ENCODE measurements at regions not wholly inside any gene's neighbourhood (a gene's known extent, or its start where the extent isn't known, plus 50 kb on each side); places are given as distances from the start of the nearest gene placed in this dataset.

DNA sequence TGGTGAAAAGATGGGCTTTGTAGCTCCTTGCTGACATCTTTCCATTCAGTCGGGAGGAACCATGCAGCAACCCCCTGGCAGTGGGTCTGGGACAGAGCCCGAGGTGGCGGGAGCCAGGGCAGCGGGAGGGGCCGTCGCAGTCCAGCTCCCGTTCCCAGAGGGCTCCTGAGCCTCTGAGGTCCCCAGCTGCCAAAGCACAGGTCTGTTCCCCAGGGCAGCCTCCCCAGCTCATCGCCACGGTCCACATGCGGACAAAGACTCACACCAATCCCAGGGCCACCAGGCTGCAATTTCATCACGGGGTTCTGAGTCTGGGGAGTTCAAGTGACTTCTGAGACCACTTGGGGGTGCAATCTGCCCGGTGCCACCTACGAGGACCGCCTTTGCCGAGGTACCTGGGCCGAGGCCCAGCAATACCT lies 196.0 kb downstream of the RBFOX3 start:
- CTCF ChIA-PET, result interaction anchor here (1.2 to 1.6 kb wide), 2 partner anchors 14 to 22 kb away, joined by 3 to 9 read pairs; no protein-coding TSS in a partner anchor
- Histone ChIP-seq H3K27me3 (ENCODE audit: insufficient read depth, low read length) (peaks cover 77% of the 10 kb centered on the region), H3K9me2 (ENCODE audit: insufficient read depth) (no peaks in the 10 kb centered on the region), H4K20me1 (ENCODE audit: insufficient read depth) (no peaks in the 10 kb centered on the region), H3K36me3 (ENCODE audit: control insufficient read depth in 1 of 2, insufficient read depth in 2 of 2, low read length in 2 of 2) (no peaks in the 10 kb centered on the region), H3K27ac (ENCODE audit: low read depth, low read length) (no peak overlapping the region), H3K9me3 (ENCODE audit: control insufficient read depth in 1 of 2, insufficient read depth in 1 of 2, low read depth in 1 of 2, low read length in 2 of 2) (no peaks in the 10 kb centered on the region), H3K4me2 (ENCODE audit: low read length) (no peak overlapping the region), H2AFZ (ENCODE audit: low read depth, low read length, poor library complexity, severe bottlenecking) (no peak overlapping the region), H3K79me2 (ENCODE audit: insufficient read depth, low read length) (no peaks in the 10 kb centered on the region), H3K9ac (ENCODE audit: low read length) (no peak overlapping the region), H3K4me3 (replicated peaks in 1 of 2; ENCODE audit: low read depth in 1 of 2, low read length in 2 of 2) (no peak overlapping the region), H3K4me1 (ENCODE audit: control insufficient read depth in 1 of 2, insufficient read depth in 2 of 2, low read length in 2 of 2) (no peaks in the 10 kb centered on the region)
- no peak for TF ChIP-seq CBX3 (IDR thresholded peaks at IDR 0.05; ENCODE audit: low read depth)
- no TSS peak for BruUV-seq (replicated peaks)
- intact Hi-C loops (cut with micrococcal nuclease), result loop anchor here (5.0 kb wide), 1 partner anchor 292 kb away; no protein-coding TSS in a partner anchor
- ATAC-seq, result no peak
- RAD21 ChIA-PET (ENCODE audit: low non-redundant PET in 1 of 2, low total read pairs in 2 of 2, uncharacterized antibody in 2 of 2, unreplicated experiment in 2 of 2), result no interaction called here
- no peak for DNase-seq (ENCODE audit: low read depth, low spot score)
- POLR2A ChIA-PET, result no interaction called here

DNA sequence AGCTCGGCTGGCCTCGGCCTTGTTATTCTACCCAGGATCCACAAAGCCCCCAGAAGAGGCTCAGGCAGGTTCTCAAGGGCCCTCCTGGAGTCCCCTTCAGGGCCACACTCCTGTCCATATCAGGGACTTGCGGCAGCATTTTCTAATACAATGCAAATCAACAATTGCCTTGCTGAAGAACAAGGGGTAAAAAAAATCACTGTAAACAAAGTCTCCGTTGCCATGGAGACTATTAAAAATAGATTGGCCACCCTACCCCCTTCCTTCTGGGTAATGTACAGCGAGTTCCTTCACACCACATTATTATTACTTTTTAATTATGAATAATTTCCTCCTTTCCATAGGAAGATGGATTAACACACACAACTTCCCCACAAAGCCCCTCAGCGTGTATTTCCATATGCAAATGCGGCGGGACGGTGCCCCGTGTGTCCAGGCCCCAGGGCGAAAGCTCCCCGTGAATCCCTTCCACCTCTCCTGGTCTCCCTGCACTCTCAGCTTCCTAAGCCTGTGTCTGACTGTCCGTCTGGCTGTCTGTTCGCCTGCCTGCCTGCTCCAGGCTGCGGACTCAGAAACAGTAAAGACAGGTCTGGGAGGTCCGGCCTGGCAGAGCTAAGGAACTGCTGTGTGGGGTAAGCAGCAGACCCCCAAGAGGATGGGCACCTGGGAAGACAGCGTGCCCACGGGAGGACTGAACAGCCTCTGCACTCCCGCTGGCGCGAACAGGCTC lies 196.6 kb downstream of the RBFOX3 start:
- intact Hi-C loops (cut with micrococcal nuclease), result no loop called here
- Histone ChIP-seq H2AFZ (ENCODE audit: low read depth, low read length, poor library complexity, severe bottlenecking) (no peak overlapping the region), H3K9ac (ENCODE audit: low read length) (no peak overlapping the region), H3K4me1 (ENCODE audit: control insufficient read depth in 1 of 2, insufficient read depth in 2 of 2, low read length in 2 of 2) (no peaks in the 10 kb centered on the region), H3K9me3 (ENCODE audit: control insufficient read depth in 1 of 2, insufficient read depth in 1 of 2, low read depth in 1 of 2, low read length in 2 of 2) (no peaks in the 10 kb centered on the region), H3K27ac (ENCODE audit: low read depth, low read length) (no peak overlapping the region), H3K27me3 (ENCODE audit: insufficient read depth, low read length) (peaks cover 78% of the 10 kb centered on the region), H3K4me3 (replicated peaks in 1 of 2; ENCODE audit: low read depth in 1 of 2, low read length in 2 of 2) (no peak overlapping the region), H3K36me3 (ENCODE audit: control insufficient read depth in 1 of 2, insufficient read depth in 2 of 2, low read length in 2 of 2) (no peaks in the 10 kb centered on the region), H3K79me2 (ENCODE audit: insufficient read depth, low read length) (no peaks in the 10 kb centered on the region), H3K4me2 (ENCODE audit: low read length) (no peak overlapping the region), H4K20me1 (ENCODE audit: insufficient read depth) (no peaks in the 10 kb centered on the region), H3K9me2 (ENCODE audit: insufficient read depth) (no peaks in the 10 kb centered on the region)
- POLR2A ChIA-PET, result no interaction called here
- DNase-seq (ENCODE audit: low read depth, low spot score) (no peak), ATAC-seq (no peak)
- CTCF ChIA-PET, result interaction anchor here (1.2 to 1.6 kb wide), 2 partner anchors 13 to 21 kb away, joined by 3 to 9 read pairs; no protein-coding TSS in a partner anchor
- RAD21 ChIA-PET (ENCODE audit: low non-redundant PET in 1 of 2, low total read pairs in 2 of 2, uncharacterized antibody in 2 of 2, unreplicated experiment in 2 of 2), result no interaction called here
- BruUV-seq (replicated peaks), result no TSS peak
- TF ChIP-seq, protein P1, sequence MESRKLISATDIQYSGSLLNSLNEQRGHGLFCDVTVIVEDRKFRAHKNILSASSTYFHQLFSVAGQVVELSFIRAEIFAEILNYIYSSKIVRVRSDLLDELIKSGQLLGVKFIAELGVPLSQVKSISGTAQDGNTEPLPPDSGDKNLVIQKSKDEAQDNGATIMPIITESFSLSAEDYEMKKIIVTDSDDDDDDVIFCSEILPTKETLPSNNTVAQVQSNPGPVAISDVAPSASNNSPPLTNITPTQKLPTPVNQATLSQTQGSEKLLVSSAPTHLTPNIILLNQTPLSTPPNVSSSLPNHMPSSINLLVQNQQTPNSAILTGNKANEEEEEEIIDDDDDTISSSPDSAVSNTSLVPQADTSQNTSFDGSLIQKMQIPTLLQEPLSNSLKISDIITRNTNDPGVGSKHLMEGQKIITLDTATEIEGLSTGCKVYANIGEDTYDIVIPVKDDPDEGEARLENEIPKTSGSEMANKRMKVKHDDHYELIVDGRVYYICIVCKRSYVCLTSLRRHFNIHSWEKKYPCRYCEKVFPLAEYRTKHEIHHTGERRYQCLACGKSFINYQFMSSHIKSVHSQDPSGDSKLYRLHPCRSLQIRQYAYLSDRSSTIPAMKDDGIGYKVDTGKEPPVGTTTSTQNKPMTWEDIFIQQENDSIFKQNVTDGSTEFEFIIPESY (IDR thresholded peaks at IDR 0.05; ENCODE audit: extremely low read depth, insufficient replicate concordance, low read length), result no peak
- no peak for TF ChIP-seq TCF7L2 (IDR thresholded peaks at IDR 0.05; ENCODE audit: borderline replicate concordance, extremely low read depth, insufficient read depth, insufficient read length)
- TF ChIP-seq, protein P2, sequence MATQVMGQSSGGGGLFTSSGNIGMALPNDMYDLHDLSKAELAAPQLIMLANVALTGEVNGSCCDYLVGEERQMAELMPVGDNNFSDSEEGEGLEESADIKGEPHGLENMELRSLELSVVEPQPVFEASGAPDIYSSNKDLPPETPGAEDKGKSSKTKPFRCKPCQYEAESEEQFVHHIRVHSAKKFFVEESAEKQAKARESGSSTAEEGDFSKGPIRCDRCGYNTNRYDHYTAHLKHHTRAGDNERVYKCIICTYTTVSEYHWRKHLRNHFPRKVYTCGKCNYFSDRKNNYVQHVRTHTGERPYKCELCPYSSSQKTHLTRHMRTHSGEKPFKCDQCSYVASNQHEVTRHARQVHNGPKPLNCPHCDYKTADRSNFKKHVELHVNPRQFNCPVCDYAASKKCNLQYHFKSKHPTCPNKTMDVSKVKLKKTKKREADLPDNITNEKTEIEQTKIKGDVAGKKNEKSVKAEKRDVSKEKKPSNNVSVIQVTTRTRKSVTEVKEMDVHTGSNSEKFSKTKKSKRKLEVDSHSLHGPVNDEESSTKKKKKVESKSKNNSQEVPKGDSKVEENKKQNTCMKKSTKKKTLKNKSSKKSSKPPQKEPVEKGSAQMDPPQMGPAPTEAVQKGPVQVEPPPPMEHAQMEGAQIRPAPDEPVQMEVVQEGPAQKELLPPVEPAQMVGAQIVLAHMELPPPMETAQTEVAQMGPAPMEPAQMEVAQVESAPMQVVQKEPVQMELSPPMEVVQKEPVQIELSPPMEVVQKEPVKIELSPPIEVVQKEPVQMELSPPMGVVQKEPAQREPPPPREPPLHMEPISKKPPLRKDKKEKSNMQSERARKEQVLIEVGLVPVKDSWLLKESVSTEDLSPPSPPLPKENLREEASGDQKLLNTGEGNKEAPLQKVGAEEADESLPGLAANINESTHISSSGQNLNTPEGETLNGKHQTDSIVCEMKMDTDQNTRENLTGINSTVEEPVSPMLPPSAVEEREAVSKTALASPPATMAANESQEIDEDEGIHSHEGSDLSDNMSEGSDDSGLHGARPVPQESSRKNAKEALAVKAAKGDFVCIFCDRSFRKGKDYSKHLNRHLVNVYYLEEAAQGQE (IDR thresholded peaks at IDR 0.05; ENCODE audit: low read depth), result no peak
- TF ChIP-seq EGR1 (IDR thresholded peaks at IDR 0.05; ENCODE audit: low read depth), result no peak
- TF ChIP-seq FOSL1 (IDR thresholded peaks at IDR 0.05; ENCODE audit: low read depth), result no peak
- TF ChIP-seq RAD21 (IDR thresholded peaks at IDR 0.05; ENCODE audit: low read depth), result no peak
- TF ChIP-seq JUND (IDR thresholded peaks at IDR 0.05), result no peak
- no peak for TF ChIP-seq SIN3A (IDR thresholded peaks at IDR 0.05; ENCODE audit: low read depth)
- TF ChIP-seq YY1 (IDR thresholded peaks at IDR 0.05; ENCODE audit: extremely low read depth, insufficient replicate concordance, low read depth, low read length), result no peak
- no peak for TF ChIP-seq EZH2 (IDR thresholded peaks at IDR 0.05)
- no peak for TF ChIP-seq SP1 (IDR thresholded peaks at IDR 0.05; ENCODE audit: low read depth)
- no peak for TF ChIP-seq ELF1 (IDR thresholded peaks at IDR 0.05; ENCODE audit: borderline replicate concordance, low read depth)
